TTC549 (cell line): ENCODE measurements at regions not wholly inside any gene's neighbourhood (a gene's known extent, or its start where the extent isn't known, plus 50 kb on each side); places are given as distances from the start of the nearest gene placed in this dataset.

ENCODE experiments used
- FAIRE-seq: peaks from 2 replicates; lab custom pipeline; 2012; peaks lifted over from hg19 to GRCh38; lab: Jason Lieb, UNC

DNA sequence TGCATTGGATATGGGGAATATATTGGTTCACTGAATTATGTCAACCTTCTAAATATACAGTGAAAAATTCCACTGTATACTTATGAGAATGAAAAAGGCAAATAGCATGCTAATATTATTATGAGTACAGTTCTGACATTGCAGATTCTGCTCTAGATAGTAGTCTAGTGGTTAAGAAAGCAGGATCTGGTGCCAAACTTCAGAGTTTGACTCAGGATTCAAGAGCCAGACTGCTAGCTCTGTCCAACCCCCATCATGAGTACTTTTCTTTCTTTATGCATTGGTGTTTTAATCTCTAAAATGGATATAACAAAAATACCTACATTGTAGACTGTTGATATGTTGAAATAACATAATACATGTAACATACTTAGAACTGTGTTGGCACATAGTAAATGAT, 57.3 kb upstream of the PLSCR4 start:
- no peak for FAIRE-seq

DNA sequence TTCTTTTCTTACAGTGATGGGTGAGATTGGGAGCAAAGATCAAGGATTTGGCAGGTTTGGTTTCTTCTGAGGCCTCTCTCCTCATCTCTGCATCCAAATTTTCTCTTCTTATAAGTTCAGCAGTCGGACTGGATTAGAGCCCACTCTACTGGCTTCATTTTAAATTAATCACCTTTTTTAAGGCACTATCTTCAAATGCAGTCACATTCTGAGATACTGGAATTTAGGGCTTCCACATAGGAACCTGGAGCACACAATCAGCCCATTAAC, 56.5 kb upstream of the PLSCR4 start:
- FAIRE-seq: no peak

DNA sequence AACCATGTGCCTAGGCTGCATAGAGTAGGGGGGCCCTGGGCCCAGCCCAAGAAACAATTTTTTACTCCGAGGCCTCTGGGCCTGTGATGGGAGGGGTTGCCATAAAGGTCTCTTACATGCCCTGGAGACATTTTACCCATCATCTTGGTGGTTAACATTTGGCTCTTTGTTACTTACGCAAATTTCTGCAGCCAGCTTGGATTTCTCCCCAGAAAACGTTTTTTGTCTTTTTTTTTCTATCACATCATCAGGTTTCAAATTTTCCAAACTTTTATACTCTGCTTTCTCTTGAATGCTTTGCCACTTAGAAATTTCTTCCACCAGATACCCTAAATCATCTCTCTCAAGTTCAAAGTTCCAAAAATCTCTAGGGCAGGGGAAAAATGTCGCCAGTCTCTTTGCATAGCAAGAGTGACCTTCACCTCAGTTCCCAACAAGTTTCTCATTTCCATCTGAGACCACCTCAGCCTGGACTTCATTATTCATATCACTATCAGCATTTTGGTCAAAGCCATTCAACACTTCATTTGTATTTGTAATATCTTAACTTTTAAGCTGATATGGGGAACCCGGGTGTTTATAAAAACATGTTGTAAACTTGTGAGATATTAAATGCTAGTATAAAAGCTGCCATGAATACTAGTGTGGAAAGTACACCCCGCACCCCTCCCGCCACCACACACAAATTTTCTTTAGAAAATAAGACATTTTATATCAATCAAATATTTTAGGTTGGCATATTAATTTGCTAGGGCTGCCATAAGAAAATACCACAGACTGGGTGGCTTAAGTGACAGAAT, 56.0 kb upstream of the PLSCR4 start:
- no peak for FAIRE-seq

- no peak for FAIRE-seq
These were observed 55.0 kb upstream of the PLSCR4 start for GRCh38 chr3:146305808-146306423.

DNA sequence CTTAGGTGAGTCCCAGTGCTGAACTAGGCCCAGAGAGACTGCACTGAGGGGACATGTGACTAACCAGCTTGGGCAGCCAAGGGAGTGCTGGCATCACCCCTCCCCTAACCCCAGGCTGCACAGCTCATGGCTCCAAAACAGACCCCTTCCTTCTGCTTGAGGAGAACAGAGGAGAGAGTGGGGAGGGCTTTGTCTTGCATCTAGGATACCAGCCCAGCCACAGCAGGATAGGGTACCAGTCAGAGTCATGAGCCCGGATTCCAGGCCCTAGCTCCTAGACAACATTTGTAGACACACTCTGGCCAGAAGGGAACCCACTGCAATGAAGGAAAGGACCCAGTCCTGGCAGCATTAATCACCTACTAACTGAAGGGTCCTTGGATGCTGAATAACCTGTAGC, 49.9 kb upstream of the PLSCR4 start:
- FAIRE-seq: no peak
